ENCODE measurements at regions not wholly inside any gene's neighbourhood (a gene's known extent, or its start where the extent isn't known, plus 50 kb on each side); places are given as distances from the start of the nearest gene placed in this dataset.

DNA sequence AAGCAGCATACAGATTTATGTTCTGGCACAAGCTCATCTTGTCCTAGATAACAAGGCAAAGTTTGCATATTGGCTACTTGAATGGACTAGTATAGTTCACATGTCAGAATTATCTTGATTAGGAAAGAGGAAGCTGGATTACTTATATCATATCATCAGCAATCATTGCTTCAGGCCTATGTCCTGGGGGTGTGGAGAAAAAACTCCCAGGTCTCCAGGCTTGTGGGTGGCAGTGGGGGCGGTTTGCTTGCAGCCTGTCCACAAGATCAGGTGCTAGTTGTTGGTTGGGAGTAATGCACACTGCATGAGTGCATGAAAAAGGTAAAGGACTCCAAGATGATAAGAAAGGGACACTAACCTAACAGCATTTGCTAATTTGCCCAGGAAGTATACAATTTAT, 326.4 kb upstream of the PDE4D start:
- TF ChIP-seq, protein P1, sequence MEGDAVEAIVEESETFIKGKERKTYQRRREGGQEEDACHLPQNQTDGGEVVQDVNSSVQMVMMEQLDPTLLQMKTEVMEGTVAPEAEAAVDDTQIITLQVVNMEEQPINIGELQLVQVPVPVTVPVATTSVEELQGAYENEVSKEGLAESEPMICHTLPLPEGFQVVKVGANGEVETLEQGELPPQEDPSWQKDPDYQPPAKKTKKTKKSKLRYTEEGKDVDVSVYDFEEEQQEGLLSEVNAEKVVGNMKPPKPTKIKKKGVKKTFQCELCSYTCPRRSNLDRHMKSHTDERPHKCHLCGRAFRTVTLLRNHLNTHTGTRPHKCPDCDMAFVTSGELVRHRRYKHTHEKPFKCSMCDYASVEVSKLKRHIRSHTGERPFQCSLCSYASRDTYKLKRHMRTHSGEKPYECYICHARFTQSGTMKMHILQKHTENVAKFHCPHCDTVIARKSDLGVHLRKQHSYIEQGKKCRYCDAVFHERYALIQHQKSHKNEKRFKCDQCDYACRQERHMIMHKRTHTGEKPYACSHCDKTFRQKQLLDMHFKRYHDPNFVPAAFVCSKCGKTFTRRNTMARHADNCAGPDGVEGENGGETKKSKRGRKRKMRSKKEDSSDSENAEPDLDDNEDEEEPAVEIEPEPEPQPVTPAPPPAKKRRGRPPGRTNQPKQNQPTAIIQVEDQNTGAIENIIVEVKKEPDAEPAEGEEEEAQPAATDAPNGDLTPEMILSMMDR (IDR thresholded peaks at IDR 0.05), result no peak
- no peak for TF ChIP-seq POLR2A (IDR thresholded peaks at IDR 0.05)
